ENCODE measurements at regions not wholly inside any gene's neighbourhood (a gene's known extent, or its start where the extent isn't known, plus 50 kb on each side); places are given as distances from the start of the nearest gene placed in this dataset.

DNA sequence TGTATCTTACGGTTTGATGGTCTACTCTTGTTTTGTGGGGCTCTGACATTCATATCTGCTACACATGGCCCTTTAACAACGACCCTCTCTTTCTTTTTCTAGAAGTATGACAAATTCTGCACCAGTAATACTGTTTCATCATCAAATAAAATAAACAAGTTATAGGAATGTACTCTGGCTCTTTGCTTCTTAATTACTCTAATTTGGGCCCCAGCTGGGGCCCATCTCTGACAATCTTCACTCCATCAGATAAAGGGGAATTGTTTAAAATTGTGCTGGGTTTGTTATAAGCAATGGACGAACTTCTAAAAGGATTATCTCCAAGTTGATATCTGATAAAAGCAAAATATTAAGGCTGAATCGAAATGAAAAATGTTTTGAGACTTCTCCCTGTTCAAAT lies 343.6 kb upstream of the JAG1 start:
- Histone ChIP-seq H3K9me3 (ENCODE audit: control insufficient read depth, insufficient read depth, low read length) (no peaks in the 10 kb centered on the region), H3K9ac (ENCODE audit: low read depth, low read length) (no peak overlapping the region), H3K36me3 (ENCODE audit: control insufficient read depth, insufficient read depth, low read length) (no peaks in the 10 kb centered on the region), H3K27me3 (ENCODE audit: control insufficient read depth, insufficient read depth, low read length) (no peaks in the 10 kb centered on the region), H3K4me3 (ENCODE audit: low read depth, low read length) (no peak overlapping the region), H3K27ac (ENCODE audit: low read depth, low read length) (no peak overlapping the region), H3K4me1 (ENCODE audit: control insufficient read depth, insufficient read depth, low read length) (peaks cover 6% of the 10 kb centered on the region; the same call in 1 of the 2 replicates)

DNA sequence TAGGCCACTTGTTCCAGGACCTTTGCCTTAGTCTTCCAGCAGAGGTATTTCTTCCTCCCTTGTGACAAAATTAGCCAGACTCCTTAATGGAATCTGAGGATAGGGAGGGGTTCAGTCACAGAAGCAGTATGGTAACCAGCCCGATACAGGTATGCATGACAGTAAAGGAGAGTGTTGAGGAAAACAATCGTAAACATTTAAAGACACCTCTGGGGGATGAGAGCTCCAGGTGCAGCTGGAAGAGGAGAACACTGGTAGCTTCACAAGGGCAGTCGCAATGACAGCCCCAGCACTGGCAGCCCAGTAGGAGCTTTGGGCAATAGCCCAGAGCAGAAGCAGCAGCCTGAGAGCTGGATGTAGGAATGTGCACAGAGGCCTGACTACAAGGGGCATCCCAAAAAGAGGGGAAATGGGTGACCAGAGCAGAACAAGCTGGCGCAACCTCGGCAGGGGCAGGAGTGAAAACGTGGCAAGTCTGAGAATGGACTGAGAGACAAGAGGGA lies 344.9 kb upstream of the JAG1 start:
- no peak overlapping the region for H3K27ac ChIP-seq (ENCODE audit: low read depth, low read length)
- no peaks in the 10 kb centered on the region for H3K27me3 ChIP-seq (ENCODE audit: control insufficient read depth, insufficient read depth, low read length)
- H3K4me1 ChIP-seq (ENCODE audit: control insufficient read depth, insufficient read depth, low read length), result peaks cover 6% of the 10 kb centered on the region; the same call in 1 of the 2 replicates
- no peak overlapping the region for H3K9ac ChIP-seq (ENCODE audit: low read depth, low read length)
- H3K4me3 ChIP-seq (ENCODE audit: low read depth, low read length), result no peak overlapping the region
- no peaks in the 10 kb centered on the region for H3K9me3 ChIP-seq (ENCODE audit: control insufficient read depth, insufficient read depth, low read length)
- H3K36me3 ChIP-seq (ENCODE audit: control insufficient read depth, insufficient read depth, low read length), result no peaks in the 10 kb centered on the region

DNA sequence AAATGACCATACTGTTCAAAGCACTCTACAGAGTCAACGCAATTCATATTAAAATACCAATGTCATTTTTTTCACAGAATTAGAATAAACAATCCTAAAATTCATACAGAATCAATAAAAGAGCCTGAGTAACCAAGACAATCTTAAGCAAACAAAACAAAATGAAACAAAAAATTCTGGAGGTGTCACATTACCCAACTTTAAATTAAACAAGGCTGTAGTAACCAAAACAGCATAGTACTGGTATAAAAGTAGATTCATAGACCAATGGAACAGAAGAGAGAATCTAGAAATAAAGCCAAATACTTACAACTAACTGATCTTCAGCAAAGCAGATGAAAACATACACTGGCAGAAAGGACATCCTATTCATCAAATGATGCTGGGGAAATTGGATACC lies 346.9 kb upstream of the JAG1 start:
- Histone ChIP-seq H3K36me3 (ENCODE audit: control insufficient read depth, insufficient read depth, low read length) (no peaks in the 10 kb centered on the region), H3K27me3 (ENCODE audit: control insufficient read depth, insufficient read depth, low read length) (no peaks in the 10 kb centered on the region), H3K27ac (ENCODE audit: low read depth, low read length) (no peak overlapping the region)

DNA sequence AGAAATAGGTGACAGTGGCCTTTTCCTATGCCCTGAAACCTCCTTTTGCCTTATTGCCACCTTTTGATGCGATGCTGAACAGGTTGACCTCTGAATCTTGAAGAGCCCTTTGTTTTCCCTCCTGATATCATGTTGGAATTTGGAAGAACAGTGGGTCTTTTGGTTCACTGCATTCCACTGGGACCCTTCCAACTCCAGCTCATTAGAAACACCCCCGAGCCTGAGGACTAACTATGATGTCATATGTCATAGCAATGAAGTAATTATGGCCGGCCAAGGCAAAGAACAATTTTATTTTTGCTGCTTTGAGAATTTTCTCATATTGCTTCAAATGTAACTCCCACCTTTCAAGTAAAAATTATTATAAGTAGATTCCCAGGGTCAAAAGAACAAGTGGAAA lies 353.4 kb upstream of the JAG1 start:
- Histone ChIP-seq H3K9ac (ENCODE audit: low read depth, low read length) (no peak overlapping the region), H3K4me3 (ENCODE audit: low read depth, low read length) (no peak overlapping the region), H3K4me1 (ENCODE audit: control insufficient read depth, insufficient read depth, low read length) (no peaks in the 10 kb centered on the region), H3K36me3 (ENCODE audit: control insufficient read depth, insufficient read depth, low read length) (no peaks in the 10 kb centered on the region), H3K9me3 (ENCODE audit: control insufficient read depth, insufficient read depth, low read length) (no peaks in the 10 kb centered on the region), H3K27me3 (ENCODE audit: control insufficient read depth, insufficient read depth, low read length) (no peaks in the 10 kb centered on the region), H3K27ac (ENCODE audit: low read depth, low read length) (no peak overlapping the region)

More for the DNA sequence above, 346.9 kb upstream of the JAG1 start:
- Histone ChIP-seq H3K4me3 (ENCODE audit: low read depth, low read length) (no peak overlapping the region), H3K9me3 (ENCODE audit: control insufficient read depth, insufficient read depth, low read length) (no peaks in the 10 kb centered on the region), H3K9ac (ENCODE audit: low read depth, low read length) (no peak overlapping the region), H3K4me1 (ENCODE audit: control insufficient read depth, insufficient read depth, low read length) (peaks cover 6% of the 10 kb centered on the region; the same call in 1 of the 2 replicates)

DNA sequence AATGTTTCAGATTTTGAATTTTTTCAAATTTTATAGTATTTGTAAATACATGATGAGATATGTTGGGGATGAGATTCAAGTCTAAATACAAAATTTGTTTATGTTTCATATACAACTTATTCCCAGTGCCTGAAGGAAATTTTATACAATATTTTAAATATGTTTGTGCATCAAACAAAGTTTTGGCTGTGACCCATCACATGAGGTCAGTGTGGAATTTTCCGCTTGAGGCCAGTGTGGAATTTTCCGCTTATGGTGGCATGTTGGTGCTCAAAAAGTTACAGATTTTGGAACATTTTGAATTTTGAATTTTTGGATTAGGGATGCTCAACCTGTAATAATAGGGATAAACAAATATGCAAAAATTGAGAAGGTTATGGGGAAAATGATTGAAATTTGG lies 356.6 kb upstream of the JAG1 start:
- H3K27ac ChIP-seq (ENCODE audit: low read depth, low read length), result no peak overlapping the region
- H3K4me3 ChIP-seq (ENCODE audit: low read depth, low read length), result no peak overlapping the region
- no peaks in the 10 kb centered on the region for H3K27me3 ChIP-seq (ENCODE audit: control insufficient read depth, insufficient read depth, low read length)
- H3K4me1 ChIP-seq (ENCODE audit: control insufficient read depth, insufficient read depth, low read length), result no peaks in the 10 kb centered on the region
- H3K9ac ChIP-seq (ENCODE audit: low read depth, low read length), result no peak overlapping the region
- H3K9me3 ChIP-seq (ENCODE audit: control insufficient read depth, insufficient read depth, low read length), result no peaks in the 10 kb centered on the region
- no peaks in the 10 kb centered on the region for H3K36me3 ChIP-seq (ENCODE audit: control insufficient read depth, insufficient read depth, low read length)

DNA sequence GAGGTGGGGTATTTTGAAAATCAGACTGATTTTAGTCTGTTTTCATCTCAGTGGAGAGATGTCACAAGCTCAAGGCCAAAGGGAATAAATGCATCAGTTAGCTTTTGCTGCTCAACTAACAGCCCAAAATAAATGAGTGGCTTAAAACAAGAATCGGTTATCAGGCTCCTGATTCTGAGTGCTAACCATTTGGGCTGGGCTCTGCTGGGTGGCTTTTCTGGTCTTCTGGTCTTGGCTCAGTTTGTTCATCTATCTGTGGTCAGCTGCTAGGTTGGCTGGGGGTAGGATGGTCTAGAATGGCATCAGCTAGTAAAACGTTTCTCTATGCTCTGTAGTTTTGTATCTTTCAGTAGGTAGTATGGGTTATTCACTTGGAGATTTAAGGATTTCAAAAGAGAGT lies 357.5 kb upstream of the JAG1 start:
- H3K36me3 ChIP-seq (ENCODE audit: control insufficient read depth, insufficient read depth, low read length), result no peaks in the 10 kb centered on the region
- H3K9ac ChIP-seq (ENCODE audit: low read depth, low read length), result no peak overlapping the region
- no peak overlapping the region for H3K4me3 ChIP-seq (ENCODE audit: low read depth, low read length)
- H3K4me1 ChIP-seq (ENCODE audit: control insufficient read depth, insufficient read depth, low read length), result no peaks in the 10 kb centered on the region
- H3K9me3 ChIP-seq (ENCODE audit: control insufficient read depth, insufficient read depth, low read length), result no peaks in the 10 kb centered on the region
- H3K27ac ChIP-seq (ENCODE audit: low read depth, low read length), result no peak overlapping the region
- H3K27me3 ChIP-seq (ENCODE audit: control insufficient read depth, insufficient read depth, low read length), result no peaks in the 10 kb centered on the region

DNA sequence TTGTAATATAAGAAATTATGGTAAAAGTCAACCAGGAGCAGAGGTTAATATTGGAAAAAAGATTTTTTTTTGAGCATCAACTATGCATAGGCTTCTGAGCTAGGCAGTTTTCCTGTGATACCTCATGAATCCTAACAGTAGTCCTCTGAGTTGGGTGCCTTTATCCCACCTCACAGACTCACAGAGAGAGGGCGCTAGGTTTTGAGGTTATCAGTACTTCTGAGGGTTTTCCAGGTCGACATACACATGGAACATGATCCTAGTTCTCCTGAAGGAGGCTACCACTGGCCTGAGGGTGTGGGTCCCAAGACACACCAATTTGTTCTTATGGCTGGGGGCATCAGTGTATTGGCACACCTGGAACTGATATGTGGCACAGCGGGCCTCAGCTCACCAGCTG lies 358.8 kb upstream of the JAG1 start:
- Histone ChIP-seq H3K27ac (ENCODE audit: low read depth, low read length) (no peak overlapping the region), H3K4me3 (ENCODE audit: low read depth, low read length) (no peak overlapping the region), H3K4me1 (ENCODE audit: control insufficient read depth, insufficient read depth, low read length) (no peaks in the 10 kb centered on the region), H3K9ac (ENCODE audit: low read depth, low read length) (no peak overlapping the region), H3K27me3 (ENCODE audit: control insufficient read depth, insufficient read depth, low read length) (no peaks in the 10 kb centered on the region), H3K36me3 (ENCODE audit: control insufficient read depth, insufficient read depth, low read length) (no peaks in the 10 kb centered on the region), H3K9me3 (ENCODE audit: control insufficient read depth, insufficient read depth, low read length) (no peaks in the 10 kb centered on the region)

DNA sequence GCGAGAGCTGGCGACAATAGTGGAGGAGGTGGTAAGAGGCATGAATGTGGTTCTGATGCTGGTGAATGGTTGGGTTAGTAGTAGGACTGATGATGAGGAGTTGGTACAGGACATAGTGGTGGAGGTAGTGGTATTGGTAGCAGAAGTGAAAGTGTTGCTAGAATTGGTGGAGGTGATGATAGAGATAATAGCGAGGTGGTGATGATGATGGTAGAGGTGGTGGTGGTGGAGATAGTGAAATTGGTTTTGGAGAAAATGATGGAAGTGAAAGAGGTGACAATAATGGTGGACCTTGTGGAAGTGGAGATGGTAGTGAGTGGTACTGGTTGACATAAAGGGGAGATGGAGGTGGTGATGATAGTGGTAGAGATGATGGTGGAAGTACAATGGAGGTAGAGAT lies 360.2 kb upstream of the JAG1 start:
- Histone ChIP-seq H3K27ac (ENCODE audit: low read depth, low read length) (no peak overlapping the region), H3K9ac (ENCODE audit: low read depth, low read length) (no peak overlapping the region), H3K4me3 (ENCODE audit: low read depth, low read length) (no peak overlapping the region), H3K27me3 (ENCODE audit: control insufficient read depth, insufficient read depth, low read length) (no peaks in the 10 kb centered on the region), H3K36me3 (ENCODE audit: control insufficient read depth, insufficient read depth, low read length) (no peaks in the 10 kb centered on the region), H3K4me1 (ENCODE audit: control insufficient read depth, insufficient read depth, low read length) (no peaks in the 10 kb centered on the region), H3K9me3 (ENCODE audit: control insufficient read depth, insufficient read depth, low read length) (no peaks in the 10 kb centered on the region)

DNA sequence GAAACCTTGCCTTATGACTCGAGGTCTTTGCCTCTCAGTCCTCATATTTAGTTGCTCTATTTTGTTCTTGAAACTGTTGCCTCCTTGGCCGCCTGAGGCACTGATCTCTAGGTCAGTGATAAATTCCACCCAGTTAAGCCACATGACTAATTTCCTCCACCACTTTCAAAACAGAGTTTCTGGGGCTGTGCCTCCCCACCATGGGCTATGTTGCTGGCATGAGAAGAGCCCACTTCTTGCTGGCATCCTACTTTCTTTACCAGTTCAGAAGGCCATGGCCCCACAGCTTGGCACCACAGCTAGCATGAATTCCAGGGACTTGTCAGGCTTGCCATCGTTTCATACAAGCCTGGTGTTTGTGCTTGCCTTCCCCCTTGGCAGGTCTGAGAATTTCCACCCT lies 361.4 kb upstream of the JAG1 start:
- Histone ChIP-seq H3K27me3 (ENCODE audit: control insufficient read depth, insufficient read depth, low read length) (no peaks in the 10 kb centered on the region), H3K9ac (ENCODE audit: low read depth, low read length) (no peak overlapping the region), H3K4me3 (ENCODE audit: low read depth, low read length) (no peak overlapping the region), H3K27ac (ENCODE audit: low read depth, low read length) (no peak overlapping the region), H3K36me3 (ENCODE audit: control insufficient read depth, insufficient read depth, low read length) (no peaks in the 10 kb centered on the region), H3K4me1 (ENCODE audit: control insufficient read depth, insufficient read depth, low read length) (no peaks in the 10 kb centered on the region), H3K9me3 (ENCODE audit: control insufficient read depth, insufficient read depth, low read length) (no peaks in the 10 kb centered on the region)

DNA sequence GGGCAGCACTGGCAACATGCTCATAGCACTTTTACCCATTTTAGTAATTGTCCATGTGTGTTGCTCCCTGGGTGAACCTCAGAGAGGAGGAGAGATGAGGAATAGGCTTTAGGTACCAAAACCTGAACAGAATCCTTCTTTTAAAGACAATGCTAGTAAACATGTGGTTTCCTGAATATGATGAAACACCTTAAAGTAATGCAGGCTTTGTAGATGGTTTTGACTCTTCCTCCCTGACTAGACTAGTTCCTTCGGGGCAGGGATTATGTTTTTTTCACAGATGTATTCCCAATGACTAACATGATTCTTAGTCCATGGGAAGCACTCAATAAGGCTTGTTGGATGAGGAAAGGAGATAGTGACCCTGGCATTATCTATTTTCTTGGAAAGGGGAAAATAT lies 367.6 kb upstream of the JAG1 start:
- no peak overlapping the region for H3K9ac ChIP-seq (ENCODE audit: low read depth, low read length)
- H3K4me3 ChIP-seq (ENCODE audit: low read depth, low read length), result no peak overlapping the region
- H3K27me3 ChIP-seq (ENCODE audit: control insufficient read depth, insufficient read depth, low read length), result no peaks in the 10 kb centered on the region
- H3K4me1 ChIP-seq (ENCODE audit: control insufficient read depth, insufficient read depth, low read length), result no peaks in the 10 kb centered on the region
- H3K27ac ChIP-seq (ENCODE audit: low read depth, low read length), result no peak overlapping the region
- no peaks in the 10 kb centered on the region for H3K9me3 ChIP-seq (ENCODE audit: control insufficient read depth, insufficient read depth, low read length)
- no peaks in the 10 kb centered on the region for H3K36me3 ChIP-seq (ENCODE audit: control insufficient read depth, insufficient read depth, low read length)

DNA sequence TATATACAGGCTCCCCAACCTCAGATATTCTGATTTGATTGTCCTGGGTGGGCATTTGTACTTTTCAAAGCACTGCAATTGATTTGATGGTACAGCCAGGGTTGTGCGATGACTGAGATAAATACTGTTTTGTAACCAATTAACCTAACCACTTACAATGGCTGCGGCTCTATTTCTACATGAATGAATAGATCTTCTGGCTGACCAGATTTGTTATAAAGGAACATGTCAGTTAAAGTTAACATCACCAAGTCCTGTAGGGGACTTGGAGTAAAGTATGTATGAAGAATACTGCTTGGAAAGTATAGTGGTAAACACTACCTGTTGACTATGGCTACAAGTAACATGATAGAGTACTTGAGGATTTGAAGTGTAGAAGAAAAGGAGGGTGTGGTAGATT lies 369.2 kb upstream of the JAG1 start:
- Histone ChIP-seq H3K4me3 (ENCODE audit: low read depth, low read length) (no peak overlapping the region), H3K9ac (ENCODE audit: low read depth, low read length) (no peak overlapping the region), H3K27me3 (ENCODE audit: control insufficient read depth, insufficient read depth, low read length) (no peaks in the 10 kb centered on the region), H3K27ac (ENCODE audit: low read depth, low read length) (no peak overlapping the region), H3K4me1 (ENCODE audit: control insufficient read depth, insufficient read depth, low read length) (no peaks in the 10 kb centered on the region), H3K36me3 (ENCODE audit: control insufficient read depth, insufficient read depth, low read length) (no peaks in the 10 kb centered on the region), H3K9me3 (ENCODE audit: control insufficient read depth, insufficient read depth, low read length) (no peaks in the 10 kb centered on the region)

DNA sequence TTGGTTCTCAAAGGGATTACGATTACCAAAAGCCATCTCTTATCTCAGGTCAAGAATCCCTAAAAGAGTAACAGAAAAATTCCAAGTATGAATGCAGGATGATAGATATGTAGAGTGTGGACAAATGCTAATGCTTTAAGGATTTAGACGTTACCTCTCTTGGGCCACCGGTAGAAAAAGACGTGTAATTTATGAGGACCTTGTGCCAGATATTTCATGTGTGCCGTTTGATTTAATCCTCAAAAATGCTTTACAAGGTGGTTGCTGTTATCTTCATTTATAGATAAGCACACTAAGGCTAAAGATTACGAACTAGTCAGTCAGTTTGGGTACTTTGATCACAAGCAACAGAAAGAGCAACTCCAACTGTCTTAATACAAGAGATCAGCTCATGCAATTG lies 370.8 kb upstream of the JAG1 start:
- Histone ChIP-seq H3K4me3 (ENCODE audit: low read depth, low read length) (no peak overlapping the region), H3K36me3 (ENCODE audit: control insufficient read depth, insufficient read depth, low read length) (no peaks in the 10 kb centered on the region), H3K9ac (ENCODE audit: low read depth, low read length) (no peak overlapping the region), H3K9me3 (ENCODE audit: control insufficient read depth, insufficient read depth, low read length) (no peaks in the 10 kb centered on the region), H3K27ac (ENCODE audit: low read depth, low read length) (no peak overlapping the region), H3K27me3 (ENCODE audit: control insufficient read depth, insufficient read depth, low read length) (no peaks in the 10 kb centered on the region), H3K4me1 (ENCODE audit: control insufficient read depth, insufficient read depth, low read length) (no peaks in the 10 kb centered on the region)

Data from HUES48 (cell line).